DMS53 treated with DMSO at 0.1 percent for 48 hours (cell line): ENCODE measurements at regions not wholly inside any gene's neighbourhood (a gene's known extent, or its start where the extent isn't known, plus 50 kb on each side); places are given as distances from the start of the nearest gene placed in this dataset.

Experiments used
- DNase-seq: peaks from one replicate; lab custom pipeline; 2025; ENCODE audit not compliant: unreplicated experiment; lab: John Stamatoyannopoulos, UW

DNA sequence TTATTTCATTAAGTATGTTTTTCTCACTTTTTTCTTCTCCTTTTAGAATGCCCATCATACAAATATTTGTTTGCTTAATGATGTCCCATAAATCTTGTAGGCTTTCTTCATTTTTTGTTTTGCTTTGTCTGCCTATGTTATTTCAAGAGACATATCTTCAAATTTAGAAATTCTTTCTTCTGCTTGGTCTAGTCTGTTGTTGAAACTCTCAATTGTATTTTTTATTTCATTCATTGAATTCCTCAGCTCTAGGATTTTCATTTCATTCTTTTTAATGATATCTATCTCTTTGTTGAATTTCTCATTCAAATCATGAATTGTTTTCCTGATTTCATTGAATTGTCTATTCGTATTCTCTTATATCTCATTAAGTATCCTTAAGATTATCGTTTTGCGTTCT, 125.1 kb upstream of the VIPR2 start:
- DNase-seq = no peak

DNA sequence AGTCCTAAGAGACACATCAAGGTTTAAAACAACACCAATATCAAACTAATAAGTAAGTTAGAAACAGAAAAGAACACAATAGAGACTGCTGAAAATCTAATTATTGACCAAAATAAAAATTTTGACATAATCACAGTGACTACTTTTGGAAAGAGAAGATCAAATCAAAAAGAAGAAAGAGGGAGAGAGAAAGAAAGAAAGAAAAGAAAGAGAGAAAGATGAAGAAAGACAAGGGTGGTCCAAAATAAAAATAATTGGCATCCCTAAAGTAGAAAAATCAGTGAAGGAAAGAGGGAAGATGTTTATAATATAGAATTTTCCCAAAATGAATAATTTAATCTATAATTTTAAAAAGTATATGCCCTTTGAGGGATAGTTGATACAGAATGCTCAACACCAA, 118.8 kb upstream of the VIPR2 start:
- no peak for DNase-seq

DNA sequence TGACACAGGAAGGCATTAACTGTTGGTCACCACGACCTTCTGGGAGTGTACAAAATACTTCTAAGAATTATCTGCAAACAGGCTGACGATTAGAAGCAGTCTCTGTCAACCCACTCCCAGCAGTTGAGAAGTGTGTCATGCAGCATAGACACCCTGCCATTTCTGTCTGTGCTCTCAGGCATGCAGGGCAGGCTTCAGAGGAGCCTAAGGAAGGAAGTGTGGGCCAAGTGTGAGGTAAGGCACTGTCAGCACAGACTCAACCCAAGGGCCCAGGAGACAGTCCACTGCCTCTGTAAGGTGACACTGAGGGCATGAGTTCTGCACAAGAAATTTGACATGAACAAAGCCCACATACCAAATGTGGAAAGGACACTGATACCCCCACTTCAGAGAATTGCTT, 109.0 kb upstream of the VIPR2 start:
- no peak for DNase-seq

DNA sequence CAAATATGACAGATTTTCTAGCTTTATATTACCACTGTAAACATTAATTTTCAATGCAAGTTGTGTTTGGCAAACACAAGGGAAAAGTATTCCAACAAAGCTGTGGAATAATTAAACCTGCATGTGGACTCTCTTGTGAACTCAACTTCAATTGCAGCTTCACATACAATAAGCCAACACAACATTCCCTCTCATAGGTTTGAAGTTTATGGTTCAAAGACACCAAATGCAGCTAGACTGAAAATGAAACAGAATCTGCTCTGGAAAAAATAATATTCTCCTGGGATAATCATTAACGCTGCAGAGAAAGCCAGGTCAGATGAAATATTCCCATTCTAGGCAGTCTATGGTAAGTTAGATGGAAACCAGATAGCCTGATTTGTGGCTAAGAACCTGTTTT, 105.8 kb upstream of the VIPR2 start:
- DNase-seq = no peak

DNA sequence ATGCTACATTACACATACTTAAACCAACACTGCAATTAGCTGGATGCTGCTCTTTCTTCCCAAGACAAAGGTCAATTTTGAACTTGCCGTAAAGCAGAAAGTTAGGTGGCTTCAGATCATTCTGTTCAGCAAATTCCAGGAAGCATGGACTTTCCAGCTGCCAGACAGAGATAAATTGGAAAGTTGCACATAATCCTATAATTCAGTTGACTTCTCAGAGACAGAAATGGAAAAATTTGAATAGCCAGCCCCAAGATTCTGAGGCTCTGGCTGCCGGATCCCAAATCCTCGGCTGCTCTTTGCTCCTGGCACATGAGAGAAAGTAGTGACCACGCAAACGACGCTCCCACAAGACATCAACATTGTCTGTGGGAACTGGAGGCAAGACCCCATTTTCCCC, 105.0 kb upstream of the VIPR2 start:
- no peak for DNase-seq

DNA sequence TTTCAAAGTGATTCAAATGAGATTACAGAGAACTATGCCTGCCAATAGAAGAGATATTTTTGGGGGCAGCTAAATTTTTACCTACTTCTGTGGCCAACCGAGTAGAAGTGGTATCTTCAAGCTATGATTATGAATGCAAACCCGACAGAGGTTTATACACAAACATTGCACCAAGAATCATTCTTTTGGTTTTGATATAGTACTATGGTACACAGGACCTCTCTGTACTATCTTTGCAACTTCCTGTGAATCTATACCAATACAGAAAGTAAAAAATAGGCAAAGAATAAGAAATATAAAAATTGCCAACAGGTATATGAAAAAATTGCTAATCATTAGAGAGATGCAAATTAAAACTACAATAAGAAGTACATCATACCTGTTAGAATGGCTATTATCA, 103.2 kb upstream of the VIPR2 start:
- DNase-seq = no peak

DNA sequence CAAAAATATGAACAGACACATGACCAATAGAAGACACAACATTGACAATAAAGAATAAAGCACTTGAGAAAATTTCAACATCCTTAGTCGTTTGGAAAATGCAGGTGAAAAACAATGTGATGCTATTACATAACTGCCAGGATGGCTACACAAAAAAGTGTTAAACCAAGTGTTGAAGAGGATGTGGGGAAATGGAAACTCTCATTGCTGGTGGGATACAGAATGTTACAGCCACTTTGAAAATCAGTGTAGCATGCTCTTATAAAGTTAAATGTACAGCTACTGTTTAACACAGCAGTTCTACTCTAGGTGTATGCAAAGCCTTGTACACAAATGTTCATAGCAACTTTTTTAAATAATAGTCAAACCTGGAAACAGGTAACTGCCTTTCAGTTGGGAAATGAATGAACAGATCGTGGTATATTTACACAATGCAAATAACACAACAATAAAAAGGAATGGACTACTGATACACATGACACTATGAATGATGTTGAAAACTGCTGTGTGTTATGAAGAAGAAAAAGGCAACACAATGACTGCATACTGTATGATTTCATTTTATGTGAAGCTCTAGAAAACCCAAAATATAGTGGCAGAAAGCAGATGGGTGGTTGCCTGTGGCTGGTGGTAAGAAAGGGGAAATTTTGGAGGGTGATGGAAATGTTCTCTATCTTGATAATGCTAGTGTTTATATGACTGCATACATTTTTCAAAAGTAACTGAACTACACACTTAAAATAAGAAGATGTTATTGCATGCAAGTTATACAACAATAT, 102.2 kb upstream of the VIPR2 start:
- DNase-seq = no peak

DNA sequence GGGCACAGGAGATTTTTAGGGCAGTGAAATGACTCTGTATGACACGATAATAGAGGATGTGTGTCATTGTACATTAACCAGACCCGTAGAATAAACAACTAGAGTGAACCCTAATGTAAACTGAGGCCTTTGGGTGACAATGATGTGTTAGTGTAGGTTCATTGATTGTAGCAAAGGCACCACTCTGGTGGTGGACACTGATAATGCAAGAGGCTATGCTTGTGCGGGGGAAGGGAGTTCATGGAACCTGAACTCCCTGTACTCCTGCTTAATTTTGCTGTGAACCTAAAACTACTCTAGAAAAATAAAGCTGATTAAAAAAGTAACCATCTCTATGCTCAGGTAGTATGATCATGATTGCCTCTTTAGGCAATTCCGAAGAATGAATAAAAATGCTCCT, 96.3 kb upstream of the VIPR2 start:
- DNase-seq = no peak

DNA sequence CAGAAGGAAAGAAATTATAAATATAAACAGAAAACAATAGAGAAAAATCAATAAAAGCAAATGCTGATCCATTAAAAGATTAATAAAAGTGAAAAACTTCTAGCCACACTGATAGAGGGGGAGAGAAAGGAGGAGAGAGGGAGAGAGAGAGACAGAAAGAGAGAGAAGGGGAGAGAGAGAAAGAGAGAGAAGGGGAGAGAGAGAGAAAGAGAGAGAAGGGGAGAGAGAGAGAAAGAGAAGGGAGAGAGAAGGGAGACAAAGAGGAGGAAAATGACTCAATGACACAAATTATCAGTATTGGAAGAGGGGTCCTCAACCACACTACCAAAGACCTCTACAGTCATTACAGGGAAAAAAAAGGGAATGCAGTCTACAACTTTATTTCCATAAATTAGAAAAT, 94.4 kb upstream of the VIPR2 start:
- no peak for DNase-seq

DNA sequence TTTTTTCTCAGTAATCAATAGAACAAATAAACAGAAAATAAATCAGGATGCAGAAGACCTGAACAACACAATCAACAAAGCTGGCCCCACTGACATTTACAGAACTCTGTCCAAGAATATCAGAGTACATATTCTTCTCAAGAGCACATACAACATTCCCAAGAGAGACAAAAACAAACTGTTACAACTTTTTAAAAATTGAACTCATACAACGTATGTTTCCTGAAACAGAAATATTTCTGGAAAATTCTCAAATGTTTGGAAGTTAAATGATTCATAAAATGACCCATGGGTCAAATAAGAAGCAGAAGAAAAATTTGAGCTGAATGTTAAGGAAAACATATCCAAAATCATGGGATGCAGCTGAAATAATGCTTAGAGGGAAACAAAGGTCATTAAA, 93.9 kb upstream of the VIPR2 start:
- DNase-seq = no peak

DNA sequence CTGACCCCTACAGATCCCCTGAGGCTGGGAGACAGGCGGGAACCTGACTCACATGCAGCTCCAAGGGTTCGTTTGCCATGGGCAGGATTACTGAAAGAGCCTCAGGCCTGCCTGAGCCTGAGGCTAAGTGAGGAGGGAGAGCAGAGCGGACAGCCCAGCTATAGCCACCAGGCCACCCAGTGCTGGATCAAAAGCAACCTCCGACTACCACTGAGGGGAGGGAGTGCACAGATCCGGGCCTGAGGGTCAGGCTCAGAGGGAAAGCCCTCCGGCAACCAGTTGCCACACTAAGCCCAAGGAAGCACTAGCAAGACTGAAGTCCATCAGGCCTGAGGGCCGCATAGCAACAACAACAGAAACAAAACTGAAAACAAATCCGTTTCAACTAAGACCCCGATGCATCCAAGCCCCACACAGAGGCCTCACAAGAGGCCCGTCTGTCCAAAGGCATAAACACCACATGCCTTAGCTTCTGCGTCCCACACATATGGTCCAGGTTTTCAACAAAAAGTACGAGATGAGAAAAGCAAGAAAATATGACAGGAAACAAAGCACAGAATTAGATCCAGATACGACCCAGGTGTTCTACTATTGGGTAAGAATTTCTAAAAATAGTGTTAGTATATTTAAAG, 92.5 kb upstream of the VIPR2 start:
- DNase-seq = no peak

DNA sequence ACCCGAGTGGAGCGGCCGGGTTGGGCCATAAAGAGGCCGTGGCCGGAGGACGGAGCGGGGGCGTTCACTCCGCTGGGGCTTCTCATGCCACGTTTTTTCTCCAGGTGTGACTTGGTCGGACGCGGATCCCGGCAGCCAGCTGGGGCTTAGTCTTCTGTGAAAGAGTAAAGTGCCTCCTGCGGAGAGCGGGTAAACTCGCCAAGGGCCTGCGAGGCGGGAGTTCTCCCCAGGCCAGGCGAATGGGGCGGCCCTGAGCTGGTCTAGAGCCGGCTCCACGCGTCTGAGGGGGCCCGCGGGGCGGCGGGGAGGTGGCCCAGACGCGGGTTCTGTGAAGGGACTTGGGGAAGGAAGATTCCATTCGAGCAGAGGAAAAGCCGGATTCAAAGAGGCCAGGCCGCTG, 86.3 kb upstream of the VIPR2 start:
- DNase-seq = no peak

DNA sequence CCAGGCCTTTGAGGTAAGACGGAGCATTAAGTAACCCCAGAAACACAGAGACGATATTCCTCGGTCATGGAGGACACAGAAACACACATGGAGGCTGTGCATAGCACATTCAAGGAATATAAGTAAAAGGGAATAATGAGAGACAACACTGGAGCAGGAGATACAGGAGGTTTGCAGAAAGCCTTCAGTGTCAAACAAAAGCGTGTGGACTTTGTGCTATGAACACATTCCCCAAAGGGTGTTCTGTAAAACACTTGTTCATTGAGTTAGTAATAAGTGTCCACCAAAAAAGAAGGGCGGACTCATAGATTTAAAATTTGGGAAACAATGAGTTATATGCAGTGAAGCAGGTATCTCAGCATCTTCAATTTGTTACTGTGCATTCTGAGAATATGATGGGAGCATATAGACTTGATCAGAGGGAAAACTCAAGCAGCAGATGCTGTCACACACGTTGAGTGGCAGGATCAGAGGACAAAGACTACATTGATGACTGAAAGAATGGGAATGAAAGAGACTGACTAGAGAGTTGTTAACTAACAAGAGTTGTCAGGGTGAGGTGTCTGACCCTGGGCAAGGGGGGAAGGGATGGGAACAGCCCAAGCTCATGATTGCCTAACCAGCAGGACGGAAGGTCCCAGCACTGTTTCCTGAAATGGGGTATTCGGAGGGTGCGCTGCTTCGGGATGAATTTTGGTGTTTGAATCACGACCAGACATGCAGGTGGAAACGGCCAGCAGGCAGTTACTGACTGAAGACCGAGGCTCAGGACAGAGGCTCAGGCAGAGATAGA, 85.2 kb upstream of the VIPR2 start:
- DNase-seq = no peak

DNA sequence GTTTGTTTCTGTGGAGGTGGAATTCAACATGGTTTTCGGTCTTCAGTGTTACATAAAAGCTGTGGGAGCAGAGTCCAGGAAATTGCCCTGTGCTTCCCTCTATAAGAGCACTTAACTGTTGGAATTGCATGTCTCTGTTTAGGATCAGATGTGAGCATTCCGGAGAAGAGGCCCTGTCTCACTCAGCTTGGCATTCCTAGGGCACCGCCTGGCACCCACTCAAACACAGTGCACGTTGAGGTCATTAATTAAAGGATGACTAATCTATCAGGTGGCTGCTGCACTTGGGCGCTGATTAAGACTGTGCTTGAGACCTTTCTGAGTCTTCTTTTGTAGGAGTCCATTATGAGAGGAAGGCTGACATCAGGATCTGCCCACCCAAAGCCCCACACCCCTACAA, 82.8 kb upstream of the VIPR2 start:
- no peak for DNase-seq

DNA sequence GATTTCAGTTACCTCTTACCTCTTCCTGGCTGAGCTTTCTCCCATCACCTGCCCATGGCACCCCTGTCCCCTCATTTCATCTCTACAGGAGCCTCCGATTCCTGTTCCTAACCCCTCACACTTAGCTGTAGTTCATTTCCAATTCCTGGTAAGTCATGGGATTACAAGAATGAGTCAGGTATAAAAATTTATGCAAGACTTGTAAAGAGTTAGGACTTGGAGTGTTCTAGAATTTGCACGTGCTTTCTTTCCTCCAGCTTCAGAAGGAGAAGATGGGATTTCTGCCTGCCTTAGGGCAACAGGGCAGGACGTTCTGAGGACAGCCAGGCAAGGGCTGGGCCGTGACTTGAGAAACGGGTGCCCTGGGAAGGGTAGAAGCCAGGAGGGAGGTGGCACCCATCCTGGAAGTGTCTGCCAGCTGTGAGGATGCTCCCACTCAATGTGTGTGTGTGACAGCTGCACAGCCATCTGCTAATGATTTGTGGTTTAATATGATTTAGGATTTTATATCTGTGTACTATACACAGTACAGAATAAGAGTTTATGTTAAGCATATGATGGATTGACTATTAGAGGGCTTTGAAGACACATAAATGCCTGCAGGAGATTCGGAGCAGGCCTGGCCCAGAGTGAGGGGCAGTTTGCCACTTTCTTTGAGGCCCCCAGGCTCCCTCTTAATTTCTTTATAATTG, 81.5 kb upstream of the VIPR2 start:
- no peak for DNase-seq

DNA sequence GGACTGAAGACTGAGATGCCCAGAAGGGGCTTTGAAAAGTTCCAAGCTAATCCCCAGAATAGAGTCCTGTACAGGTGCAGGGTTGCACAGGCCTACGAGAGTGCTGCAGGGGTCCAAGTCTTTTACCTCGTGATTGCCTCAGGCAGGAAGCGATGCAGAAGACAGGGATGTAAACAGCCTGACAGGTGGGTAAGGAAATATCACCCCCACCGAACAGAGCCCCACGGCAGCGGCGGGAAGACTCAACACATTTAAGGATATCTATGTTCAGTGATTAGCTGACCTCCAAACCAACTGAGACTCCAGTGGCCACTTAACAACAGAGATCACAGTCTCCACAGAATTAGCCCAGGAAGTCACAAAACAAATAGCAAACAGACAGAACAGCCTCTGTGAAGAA, 73.9 kb upstream of the VIPR2 start:
- DNase-seq = no peak

DNA sequence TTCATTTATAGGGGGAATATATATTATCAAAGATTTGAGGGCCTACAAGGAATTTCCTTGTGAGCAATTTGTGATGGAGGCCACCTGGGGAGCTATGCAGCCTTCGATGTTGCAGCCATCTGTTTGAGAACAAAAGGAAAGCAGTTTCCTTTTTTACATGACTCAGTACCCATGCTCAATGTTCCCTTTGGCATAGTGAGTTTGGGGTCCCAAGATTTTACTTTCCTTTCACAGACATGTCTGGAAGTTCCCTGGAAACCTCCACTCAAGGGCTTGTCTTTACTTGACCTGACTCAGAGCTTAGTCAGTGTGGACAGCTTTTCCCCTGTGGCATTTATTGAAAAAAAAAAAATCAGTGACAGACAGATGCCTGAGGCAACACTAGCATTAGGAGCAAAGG, 73.5 kb upstream of the VIPR2 start:
- no peak for DNase-seq

DNA sequence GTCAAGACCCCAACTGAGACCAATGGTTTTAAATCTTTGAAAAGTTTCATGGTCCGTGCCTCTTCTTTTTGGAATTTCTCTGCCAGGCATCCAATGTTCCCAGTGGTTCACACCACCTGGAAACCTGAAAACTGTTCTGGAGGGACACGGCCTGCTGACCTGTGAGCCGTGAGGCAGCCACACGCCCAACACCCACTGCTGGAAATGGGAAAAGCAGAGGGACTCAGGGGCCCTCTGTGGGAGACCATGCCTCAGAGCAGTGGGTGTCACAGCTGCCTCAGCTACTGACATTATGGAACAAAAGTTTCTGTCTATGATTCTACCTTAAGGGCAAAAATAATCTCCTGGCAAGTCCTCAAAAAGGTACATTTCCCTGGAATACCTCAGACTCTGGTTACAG, 70.4 kb upstream of the VIPR2 start:
- DNase-seq = no peak

DNA sequence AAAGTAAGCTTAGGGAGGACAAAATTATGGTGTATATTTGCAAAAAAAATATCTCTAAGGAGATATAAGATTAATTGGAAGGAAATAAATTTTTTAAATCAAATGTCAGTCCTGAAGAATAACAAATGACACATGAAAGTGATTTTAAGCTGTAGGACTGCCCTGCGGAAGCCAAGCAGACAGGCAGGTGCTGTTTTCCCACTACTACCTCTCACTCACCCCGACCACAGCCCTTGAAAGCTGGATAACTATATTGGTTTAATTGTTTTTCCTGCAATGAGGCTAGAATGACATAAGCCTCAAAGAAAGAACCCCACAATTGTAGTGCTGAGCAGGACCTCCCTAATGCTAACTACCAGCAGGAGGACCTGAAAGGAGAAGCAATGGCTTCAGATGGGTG, 68.6 kb upstream of the VIPR2 start:
- DNase-seq = no peak

DNA sequence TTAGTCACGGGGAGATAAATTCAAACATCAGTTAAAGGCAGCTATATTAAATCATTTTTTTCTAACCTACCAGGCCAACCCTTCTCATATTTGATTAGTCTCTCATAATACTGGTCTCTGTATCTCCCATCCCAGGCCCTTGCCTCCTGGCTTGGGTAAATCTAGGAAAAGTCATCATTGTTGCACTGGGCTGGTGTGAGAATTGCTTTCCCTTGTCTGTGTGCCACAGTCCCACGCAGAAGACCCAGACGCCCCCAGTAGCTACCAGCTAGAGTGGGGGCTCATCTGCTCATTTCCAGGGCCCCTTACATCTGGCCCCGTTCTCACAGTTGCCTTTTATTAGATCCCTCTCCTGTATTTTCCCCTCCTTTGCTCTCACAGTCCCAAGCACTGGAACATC, 67.6 kb upstream of the VIPR2 start:
- no peak for DNase-seq

DNA sequence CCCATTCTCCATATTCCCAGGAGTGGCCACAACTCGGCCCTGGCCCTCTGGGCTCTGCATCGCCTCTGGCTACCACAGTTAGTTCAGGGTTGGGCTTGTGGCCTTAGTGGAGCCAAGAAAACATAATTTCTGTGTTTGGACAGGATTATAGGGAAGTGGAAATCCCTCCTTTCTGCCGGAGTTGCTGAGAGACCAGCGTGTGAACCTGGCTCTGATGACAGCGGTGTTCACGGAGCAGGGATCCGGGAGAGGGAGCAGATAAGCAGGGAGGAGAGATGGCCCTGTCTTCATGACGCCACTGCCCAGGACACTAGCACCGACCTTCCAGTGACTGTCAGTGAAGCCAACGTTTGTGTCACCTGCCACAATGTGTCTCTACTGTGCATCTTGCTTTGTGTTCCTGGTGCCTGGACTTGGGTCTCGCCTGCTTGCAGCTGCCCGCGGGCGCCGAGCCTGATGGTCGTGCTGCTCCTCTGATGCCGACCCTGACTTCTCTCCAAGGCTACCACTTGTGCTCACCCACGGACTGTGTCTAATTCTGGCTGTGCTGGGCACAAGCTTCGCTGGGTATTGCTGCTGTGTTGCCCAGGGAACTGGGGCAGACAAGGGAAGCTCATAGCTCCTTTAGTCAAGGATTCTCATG, 67.0 kb upstream of the VIPR2 start:
- DNase-seq = no peak
